Hepatocyte (in vitro differentiated cells): ENCODE measurements at regions not wholly inside any gene's neighbourhood (a gene's known extent, or its start where the extent isn't known, plus 50 kb on each side); places are given as distances from the start of the nearest gene placed in this dataset.

Experiments used
- DNase-seq: peaks from one replicate; pipeline ENCODE4 v3.0.0-alpha.2; 2016; ENCODE audit warnings: low spot score
- H2AFZ ChIP-seq: fragments of 200-600 bp; sonication (generic); 2 replicates; pipeline ENCODE4 v1.6.0; 2016; ENCODE audit warnings: antibody characterized with exemption, mild to moderate bottlenecking
- H3K27ac ChIP-seq: fragments of 200-600 bp; sonication (generic); 2 replicates; pipeline ENCODE4 v1.5.1; 2016; ENCODE audit warnings: mild to moderate bottlenecking
- H3K27me3 ChIP-seq: fragments of 200-600 bp; sonication (generic); 2 replicates; pipeline ENCODE4 v1.6.1; 2016
- H3K36me3 ChIP-seq: fragments of 200-600 bp; sonication (generic); replicated peaks from 2 replicates; pipeline ENCODE4 v1.5.1; 2016; ENCODE audit warnings: low read depth; ENCODE audit not compliant: insufficient read depth
- H3K4me1 ChIP-seq: fragments of 200-600 bp; sonication (generic); 2 replicates; pipeline ENCODE4 v1.5.1; 2016; ENCODE audit warnings: mild to moderate bottlenecking, moderate library complexity; ENCODE audit not compliant: insufficient read depth
- H3K4me2 ChIP-seq: fragments of 200-600 bp; sonication (generic); 2 replicates; pipeline ENCODE4 v1.6.0; 2016
- H3K4me3 ChIP-seq: fragments of 200-600 bp; sonication (generic); 2 replicates; pipeline ENCODE4 v1.5.1; 2016; ENCODE audit warnings: mild to moderate bottlenecking
- H3K79me2 ChIP-seq: fragments of 200-600 bp; sonication (generic); 2 replicates; pipeline ENCODE4 v1.6.0; 2017; ENCODE audit warnings: mild to moderate bottlenecking
- H3K9me2 ChIP-seq: fragments of 200-600 bp; sonication (generic); replicated peaks from 2 replicates; pipeline ENCODE4 v1.6.0; 2017; ENCODE audit warnings: mild to moderate bottlenecking; ENCODE audit not compliant: insufficient read depth
- H3K9me3 ChIP-seq: fragments of 200-600 bp; sonication (generic); 2 replicates; pipeline ENCODE4 v1.5.1; 2016; ENCODE audit warnings: low read depth, mild to moderate bottlenecking
- H4K20me1 ChIP-seq: fragments of 200-600 bp; sonication (generic); 2 replicates; pipeline ENCODE4 v1.6.0; 2016; ENCODE audit warnings: mild to moderate bottlenecking; ENCODE audit not compliant: insufficient read depth, poor library complexity, severe bottlenecking
- CTCF ChIP-seq: fragments of 200-600 bp; sonication (generic); IDR thresholded peaks from 2 replicates; pipeline ENCODE4 v1.5.1; 2016; ENCODE audit warnings: antibody characterized with exemption, mild to moderate bottlenecking; ENCODE audit not compliant: poor library complexity
- EZH2 ChIP-seq: fragments of 200-600 bp; sonication (generic); IDR thresholded peaks from 2 replicates; pipeline ENCODE4 v1.6.1; 2016; ENCODE audit warnings: antibody characterized with exemption, mild to moderate bottlenecking, borderline replicate concordance
- EZH2phosphoT487 ChIP-seq: fragments of 200-600 bp; sonication (generic); IDR thresholded peaks from one replicate; pipeline ENCODE4 v1.6.1; 2018; ENCODE audit warnings: antibody characterized with exemption, mild to moderate bottlenecking, low read depth, moderate library complexity; ENCODE audit not compliant: unreplicated experiment, severe bottlenecking
- WGBS: methylation state at CpG from one replicate; pipeline ENCODE4 v1.1.6; 2016; ENCODE audit warnings: low lambda C conversion rate; ENCODE audit errors: missing lambda C conversion rate; 5-methylcytosine and 5-hydroxymethylcytosine counted together

- Histone ChIP-seq H3K4me1 (peaks cover 4% of the 10 kb centered on the region), H3K27ac (no peak overlapping the region), H3K9me2 (no peaks in the 10 kb centered on the region), H2AFZ (no peak overlapping the region), H3K79me2 (no peaks in the 10 kb centered on the region), H3K4me3 (no peak overlapping the region), H3K9me3 (no peaks in the 10 kb centered on the region), H3K4me2 (no peak overlapping the region), H3K36me3 (no peaks in the 10 kb centered on the region), H4K20me1 (no peaks in the 10 kb centered on the region), H3K27me3 (no peaks in the 10 kb centered on the region)
- no peak for DNase-seq
- 97% methylated on average over 23 of the region's 25 CpGs for WGBS
- TF ChIP-seq CTCF (no peak), EZH2phosphoT487 (no peak), EZH2 (no peak)
These were observed 59.4 kb upstream of the TRPM1 start for GRCh38 chr15:31160740-31161495.

GRCh38 chr15:31161951-31162350, 60.4 kb upstream of the TRPM1 start:
- Histone ChIP-seq H3K36me3 (no peaks in the 10 kb centered on the region), H3K4me1 (peaks cover 4% of the 10 kb centered on the region), H3K27me3 (no peaks in the 10 kb centered on the region), H3K4me2 (no peak overlapping the region), H3K79me2 (no peaks in the 10 kb centered on the region), H2AFZ (no peak overlapping the region), H3K4me3 (no peak overlapping the region), H3K9me2 (no peaks in the 10 kb centered on the region), H3K9me3 (no peaks in the 10 kb centered on the region), H3K27ac (no peak overlapping the region), H4K20me1 (no peaks in the 10 kb centered on the region)
- no peak for DNase-seq
- TF ChIP-seq CTCF, result no peak
- TF ChIP-seq EZH2, result no peak
- no peak for TF ChIP-seq EZH2phosphoT487
- whole genome bisulfite sequencing, result 87% methylated on average over 7 of the region's 7 CpGs

GRCh38 chr15:31162721-31163510, 61.4 kb upstream of the TRPM1 start:
- H3K4me1 ChIP-seq, result peaks cover 4% of the 10 kb centered on the region
- no peak overlapping the region for H3K27ac ChIP-seq
- no peaks in the 10 kb centered on the region for H3K9me2 ChIP-seq
- H4K20me1 ChIP-seq, result no peaks in the 10 kb centered on the region
- WGBS, result 87% methylated on average over 16 of the region's 16 CpGs
- H3K9me3 ChIP-seq, result no peaks in the 10 kb centered on the region
- H3K36me3 ChIP-seq, result no peaks in the 10 kb centered on the region
- TF ChIP-seq EZH2 (no peak), EZH2phosphoT487 (no peak), CTCF (no peak)
- no peak overlapping the region for H2AFZ ChIP-seq
- no peak overlapping the region for H3K4me3 ChIP-seq
- no peak for DNase-seq
- no peak overlapping the region for H3K4me2 ChIP-seq
- no peaks in the 10 kb centered on the region for H3K79me2 ChIP-seq
- no peaks in the 10 kb centered on the region for H3K27me3 ChIP-seq
